GM18508 (cell line): ENCODE measurements at regions not wholly inside any gene's neighbourhood (a gene's known extent, or its start where the extent isn't known, plus 50 kb on each side); places are given as distances from the start of the nearest gene placed in this dataset.

Experiments used
- ATAC-seq: cut with Tn5 transposase; IDR thresholded peaks from one replicate; pipeline ENCODE4 v1.9.1; 2021; ENCODE audit warnings: moderate number of reproducible peaks; ENCODE audit not compliant: insufficient read depth, unreplicated experiment

DNA sequence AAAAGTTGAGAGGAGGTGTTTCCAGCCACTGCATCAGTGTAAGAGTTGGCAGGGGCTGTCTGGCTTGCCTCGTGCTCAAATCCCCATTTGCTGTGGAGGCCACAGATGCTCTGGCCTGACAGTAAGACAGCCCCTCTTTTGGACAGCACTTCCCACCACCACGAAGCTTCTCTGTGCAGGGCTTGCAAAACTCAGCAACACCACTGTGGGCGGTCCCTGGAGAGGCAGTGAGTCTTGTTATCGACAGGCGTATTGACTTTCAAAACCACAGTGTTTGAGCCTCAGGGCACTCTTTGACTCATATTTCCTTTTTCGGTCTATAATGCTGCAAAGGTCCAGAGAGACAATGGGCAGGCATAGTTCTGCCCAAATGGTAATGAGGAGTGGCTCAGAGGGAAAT is 539.5 kb downstream of the EBF1 start:
- peak; percentile 97 for ATAC-seq

GRCh38 chr5:158559643-158560042 is 540.1 kb downstream of the EBF1 start:
- ATAC-seq = no peak

DNA sequence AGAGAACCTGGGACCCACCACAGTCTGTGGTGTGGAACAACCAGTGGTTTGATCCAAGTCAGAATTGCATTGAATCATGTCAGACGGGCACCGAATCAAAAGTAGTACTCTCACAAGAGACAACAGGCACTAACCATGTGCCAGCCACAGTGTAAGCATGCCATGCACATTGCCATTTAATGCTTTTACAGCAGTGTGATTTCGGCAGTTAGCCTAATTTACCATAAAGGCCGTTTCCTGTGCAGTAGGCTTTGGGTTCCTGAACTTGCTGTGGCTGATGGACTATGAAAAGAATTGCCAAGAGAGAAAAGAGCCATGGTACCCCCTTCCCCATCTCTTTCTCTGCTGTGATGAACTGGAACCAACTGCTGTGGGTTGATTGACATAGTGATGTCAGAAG is 540.6 kb downstream of the EBF1 start:
- ATAC-seq = no peak

DNA sequence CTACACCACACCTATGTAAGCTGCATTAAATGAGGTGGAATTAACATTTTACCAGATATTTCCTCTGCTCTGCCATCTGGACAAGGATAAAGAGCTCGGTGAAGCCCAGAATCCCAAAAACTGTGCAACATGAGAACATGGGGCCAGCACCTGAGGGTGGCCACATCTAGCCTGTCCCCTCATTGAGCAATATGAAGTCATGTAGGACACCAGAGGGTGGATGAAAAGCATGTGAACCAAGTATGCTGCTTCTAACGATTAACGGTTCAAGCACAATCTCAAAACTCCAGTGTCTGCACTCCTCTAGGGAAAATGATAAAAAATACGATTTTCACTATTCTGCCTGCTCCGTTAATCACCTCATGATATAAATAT is 545.8 kb downstream of the EBF1 start:
- no peak for ATAC-seq

GRCh38 chr5:158553195-158553961 is 546.3 kb downstream of the EBF1 start:
- ATAC-seq = no peak

DNA sequence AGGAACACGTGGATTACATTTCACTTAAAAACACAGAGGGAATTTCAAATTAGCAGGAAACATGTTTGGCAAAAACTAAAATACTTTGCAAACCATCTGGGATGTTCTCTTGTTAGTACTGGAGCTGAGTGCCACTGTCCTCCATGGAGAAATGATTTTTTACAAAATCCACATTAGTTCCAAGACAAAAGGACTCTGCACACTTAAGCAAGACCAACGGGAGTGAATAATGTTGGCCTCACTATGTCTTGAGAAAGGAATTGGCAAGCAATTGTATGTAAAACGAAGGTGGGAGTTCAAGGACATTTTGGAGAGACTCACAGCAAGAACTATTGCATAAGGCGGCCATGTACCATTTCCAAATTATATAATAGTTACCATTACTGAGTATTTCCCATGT is 547.5 kb downstream of the EBF1 start:
- ATAC-seq = no peak

DNA sequence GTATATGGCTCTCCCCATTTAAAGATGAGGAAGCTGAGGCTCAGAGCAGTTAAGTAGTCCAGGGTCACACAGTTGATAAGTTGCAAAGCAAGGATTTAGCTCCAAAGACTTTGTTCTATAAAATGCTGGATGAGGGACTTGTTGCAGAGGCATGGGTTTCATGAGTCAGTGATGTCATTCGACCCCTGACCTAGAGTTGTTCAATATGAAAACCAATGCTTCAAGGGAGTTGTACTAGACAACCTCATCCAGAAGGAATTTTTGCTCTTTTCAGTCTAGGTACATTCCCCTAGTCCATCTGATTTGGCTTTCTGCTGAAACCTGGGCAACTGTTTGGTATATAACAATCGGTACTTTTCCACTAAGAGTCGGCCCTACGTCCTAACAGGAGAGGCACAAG is 550.4 kb downstream of the EBF1 start:
- no peak for ATAC-seq

DNA sequence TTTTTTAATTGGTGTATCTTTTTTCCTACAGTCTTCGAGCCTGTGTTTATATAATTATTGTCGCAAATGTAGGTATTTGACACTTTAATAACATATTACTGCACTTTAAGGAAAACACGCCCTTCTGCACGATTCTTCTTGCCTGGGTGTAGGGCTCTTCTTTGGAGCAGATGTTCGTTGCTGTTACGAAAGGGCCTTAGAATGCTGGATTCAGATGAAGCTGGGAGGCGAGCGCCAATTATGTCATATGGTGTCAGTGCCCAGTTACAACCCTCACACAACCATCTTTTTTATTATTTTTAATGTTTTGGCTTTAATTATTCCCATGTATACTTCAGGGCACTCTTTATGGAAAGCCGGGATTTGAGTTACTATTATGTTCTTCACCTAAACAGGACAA is 553.0 kb downstream of the EBF1 start:
- no peak for ATAC-seq

GRCh38 chr5:158545949-158546530 is 553.7 kb downstream of the EBF1 start:
- ATAC-seq = no peak

- no peak for ATAC-seq
Measured at GRCh38 chr5:158544388-158545339, 555.1 kb downstream of the EBF1 start.

DNA sequence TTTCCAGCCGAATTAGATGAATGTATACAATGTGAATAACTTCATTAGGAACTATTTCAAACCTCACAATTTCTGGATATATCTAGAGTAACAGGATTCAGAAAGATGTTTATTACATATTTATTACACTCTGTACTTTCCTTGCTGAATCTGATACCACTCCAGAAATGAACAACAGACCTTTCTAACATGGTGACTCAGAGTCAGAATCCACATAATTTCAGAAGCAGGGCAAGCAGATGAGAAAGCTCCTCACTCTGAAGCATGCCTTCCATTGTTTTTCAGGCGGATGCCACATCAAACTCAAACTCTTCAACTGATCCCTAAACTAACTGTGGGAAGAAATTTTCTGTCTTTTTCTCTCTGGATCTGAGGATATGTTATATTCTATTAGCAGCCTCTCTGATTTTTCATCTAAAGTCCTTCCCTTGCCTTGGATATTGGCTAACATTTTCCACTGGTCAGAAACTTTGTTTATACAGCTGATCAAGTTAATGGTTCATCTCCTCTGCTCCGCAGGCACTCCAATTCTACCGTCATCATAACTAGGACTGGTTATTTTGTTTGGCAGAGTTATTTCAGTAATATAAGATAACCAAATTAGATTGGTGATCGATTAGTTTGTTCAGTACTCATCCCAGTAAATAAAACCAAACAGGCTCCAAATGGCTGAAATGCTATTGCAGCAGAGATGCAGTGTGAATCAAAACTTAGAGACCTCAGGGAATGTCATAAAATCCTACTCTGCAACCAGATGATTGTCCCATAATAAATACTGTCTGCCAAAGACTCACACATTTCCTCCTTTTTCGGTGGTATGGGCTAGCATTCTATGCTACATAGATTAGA is 556.0 kb downstream of the EBF1 start:
- ATAC-seq = no peak

- ATAC-seq = no peak
Measured at GRCh38 chr5:158541536-158542297, 558.0 kb downstream of the EBF1 start.

- no peak for ATAC-seq
Measured at GRCh38 chr5:158538506-158539074, 561.1 kb downstream of the EBF1 start.

DNA sequence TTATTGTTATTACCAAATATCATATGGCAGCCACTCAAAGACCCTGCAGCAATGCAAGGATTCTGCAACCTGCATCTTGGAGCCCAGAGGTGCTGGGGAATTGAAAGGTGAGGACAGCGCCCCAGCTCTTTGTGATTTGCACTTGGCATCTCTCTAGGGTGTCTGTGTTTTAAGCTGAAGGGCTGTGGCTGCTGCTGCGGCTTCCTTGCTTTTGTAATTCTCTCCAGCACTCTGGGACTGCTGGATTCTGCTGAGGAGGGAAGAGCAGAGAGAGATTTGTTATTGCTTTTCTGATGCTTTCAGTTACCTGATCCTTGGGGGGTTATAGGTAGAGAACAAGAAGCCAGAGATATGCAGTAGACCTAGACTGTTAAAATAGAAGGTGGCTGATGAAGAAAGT is 562.4 kb downstream of the EBF1 start:
- no peak for ATAC-seq

GRCh38 chr5:158534203-158534602 is 565.5 kb downstream of the EBF1 start:
- ATAC-seq = no peak

- ATAC-seq = no peak
Measured at GRCh38 chr5:158532739-158533138, 567.0 kb downstream of the EBF1 start.

DNA sequence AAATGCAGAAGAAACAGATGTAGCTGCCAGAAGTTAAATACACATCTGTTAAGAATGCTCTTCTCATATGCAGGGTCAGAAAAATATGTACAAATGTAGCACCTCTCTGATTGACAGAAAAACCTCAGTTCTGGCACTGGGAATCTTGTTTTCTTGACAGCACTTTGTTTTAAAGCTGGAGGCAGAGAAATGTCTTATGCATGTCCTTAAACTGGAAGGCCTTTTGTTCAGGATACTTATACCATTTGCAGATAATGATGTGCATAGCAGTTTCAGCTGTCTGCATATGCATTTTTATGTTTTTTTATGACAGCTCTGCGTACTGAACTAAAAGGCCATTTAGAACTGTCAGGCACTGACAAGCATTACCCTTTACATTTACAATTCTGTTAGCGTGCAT is 567.9 kb downstream of the EBF1 start:
- no peak for ATAC-seq

GRCh38 chr5:158530115-158530514 is 569.6 kb downstream of the EBF1 start:
- no peak for ATAC-seq

GRCh38 chr5:158529454-158529853 is 570.3 kb downstream of the EBF1 start:
- ATAC-seq = no peak
